SK-N-SH treated with all-trans-retinoic acid at 6 μM for 48 hours (cell line): ENCODE measurements at regions not wholly inside any gene's neighbourhood (a gene's known extent, or its start where the extent isn't known, plus 50 kb on each side); places are given as distances from the start of the nearest gene placed in this dataset.

ENCODE experiments used
- ATAC-seq: fragments of 200-7000 bp; cut with Tn5 transposase; 3 replicates; pipeline ENCODE4 v1.9.1; 2020; ENCODE audit warnings: mild to moderate bottlenecking, moderate library complexity
- ARNTL ChIP-seq: fragments of 450-650 bp; formaldehyde crosslinking; IDR thresholded peaks from 2 replicates; pipeline ENCODE4 v1.5.0; 2020; ENCODE audit warnings: low read depth, mild to moderate bottlenecking, moderate library complexity, borderline replicate concordance
- BACH2 ChIP-seq: fragments of 250-450 bp; sonication (Bioruptor Pico); IDR thresholded peaks from 2 replicates; pipeline ENCODE4 v1.9.0; 2021; ENCODE audit warnings: mild to moderate bottlenecking, borderline replicate concordance
- CSDC2 ChIP-seq: fragments of 250-450 bp; sonication (Bioruptor Pico); IDR thresholded peaks from 2 replicates; pipeline ENCODE4 v1.5.0; 2020; ENCODE audit warnings: mild to moderate bottlenecking, moderate library complexity
- ESRRG ChIP-seq: fragments of 250-450 bp; sonication (Bioruptor Pico); IDR thresholded peaks from 2 replicates; pipeline ENCODE4 v1.6.1; 2021; ENCODE audit warnings: mild to moderate bottlenecking
- ISL1 ChIP-seq: fragments of 250-450 bp; sonication (Bioruptor Pico); IDR thresholded peaks from 2 replicates; pipeline ENCODE4 v2.1.2; 2022; ENCODE audit warnings: mild to moderate bottlenecking, moderate library complexity
- OSR1 ChIP-seq: fragments of 250-450 bp; sonication (Bioruptor Pico); IDR thresholded peaks from 2 replicates; pipeline ENCODE4 v1.8.0; 2022; ENCODE audit warnings: moderate library complexity, mild to moderate bottlenecking, inconsistent platforms
- PPARA ChIP-seq: fragments of 250-450 bp; sonication (Bioruptor Pico); IDR thresholded peaks from 2 replicates; pipeline ENCODE4 v1.5.0; 2020; ENCODE audit warnings: mild to moderate bottlenecking, borderline replicate concordance
- RARB ChIP-seq: fragments of 250-450 bp; sonication (Bioruptor Pico); IDR thresholded peaks from 2 replicates; pipeline ENCODE4 v1.8.0; 2021; ENCODE audit warnings: mild to moderate bottlenecking, moderate library complexity
- SNAI2 ChIP-seq: fragments of 250-450 bp; sonication (Bioruptor Pico); IDR thresholded peaks from 2 replicates; pipeline ENCODE4 v1.5.0; 2020; ENCODE audit warnings: mild to moderate bottlenecking, moderate library complexity
- TCF4 ChIP-seq: fragments of 250-450 bp; sonication (Bioruptor Pico); IDR thresholded peaks from 2 replicates; pipeline ENCODE4 v1.8.0; 2021; ENCODE audit warnings: mild to moderate bottlenecking, moderate library complexity, borderline replicate concordance
- TOX ChIP-seq: fragments of 250-450 bp; sonication (Bioruptor Pico); IDR thresholded peaks from 2 replicates; pipeline ENCODE4 v1.8.0; 2021; ENCODE audit warnings: mild to moderate bottlenecking, moderate library complexity, borderline replicate concordance
- ZFP30 ChIP-seq: fragments of 450-650 bp; formaldehyde crosslinking; IDR thresholded peaks from 2 replicates; pipeline ENCODE4 v1.5.0; 2022; ENCODE audit warnings: mild to moderate bottlenecking, moderate library complexity
- ZNF70 ChIP-seq: fragments of 450-650 bp; formaldehyde crosslinking; IDR thresholded peaks from 2 replicates; pipeline ENCODE4 v1.5.0; 2020; ENCODE audit warnings: mild to moderate bottlenecking, moderate library complexity
- TF ChIP-seq, protein P1 (sequence below): fragments of 250-450 bp; sonication (Bioruptor Pico); IDR thresholded peaks from 2 replicates; pipeline ENCODE4 v1.8.0; 2021; ENCODE audit warnings: low read depth, mild to moderate bottlenecking, moderate library complexity, borderline replicate concordance
- TF ChIP-seq, protein P2 (sequence below): fragments of 250-450 bp; sonication (Bioruptor Pico); IDR thresholded peaks from 2 replicates; pipeline ENCODE4 v1.8.0; 2020; ENCODE audit warnings: mild to moderate bottlenecking, moderate library complexity, borderline replicate concordance
- TF ChIP-seq, protein P3 (sequence below): fragments of 250-450 bp; sonication (Bioruptor Pico); IDR thresholded peaks from 2 replicates; pipeline ENCODE4 v1.5.0; 2020; ENCODE audit warnings: mild to moderate bottlenecking, moderate library complexity

DNA sequence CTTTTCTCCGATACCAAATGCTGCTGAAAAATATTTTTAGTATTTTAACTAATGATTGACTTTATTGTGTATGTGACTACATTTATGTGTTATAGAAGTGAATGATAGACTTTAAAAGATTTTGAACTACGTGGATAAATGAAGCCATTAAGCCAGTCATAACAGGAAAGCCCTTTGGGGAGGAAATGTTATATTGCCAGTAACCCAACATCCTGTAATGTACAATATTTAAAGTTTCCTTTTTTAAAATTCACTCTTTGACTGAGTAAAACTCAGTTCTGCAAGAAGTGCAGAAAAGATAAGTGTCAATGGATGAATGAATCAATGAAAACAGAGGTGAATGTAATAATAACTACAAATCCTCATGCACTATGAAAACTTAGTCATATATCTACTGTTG lies 102.6 kb upstream of the TLE4 start:
- TF ChIP-seq OSR1, result no peak
- no peak for TF ChIP-seq TOX (CRISPR knock-in tag)
- TF ChIP-seq, protein P1, sequence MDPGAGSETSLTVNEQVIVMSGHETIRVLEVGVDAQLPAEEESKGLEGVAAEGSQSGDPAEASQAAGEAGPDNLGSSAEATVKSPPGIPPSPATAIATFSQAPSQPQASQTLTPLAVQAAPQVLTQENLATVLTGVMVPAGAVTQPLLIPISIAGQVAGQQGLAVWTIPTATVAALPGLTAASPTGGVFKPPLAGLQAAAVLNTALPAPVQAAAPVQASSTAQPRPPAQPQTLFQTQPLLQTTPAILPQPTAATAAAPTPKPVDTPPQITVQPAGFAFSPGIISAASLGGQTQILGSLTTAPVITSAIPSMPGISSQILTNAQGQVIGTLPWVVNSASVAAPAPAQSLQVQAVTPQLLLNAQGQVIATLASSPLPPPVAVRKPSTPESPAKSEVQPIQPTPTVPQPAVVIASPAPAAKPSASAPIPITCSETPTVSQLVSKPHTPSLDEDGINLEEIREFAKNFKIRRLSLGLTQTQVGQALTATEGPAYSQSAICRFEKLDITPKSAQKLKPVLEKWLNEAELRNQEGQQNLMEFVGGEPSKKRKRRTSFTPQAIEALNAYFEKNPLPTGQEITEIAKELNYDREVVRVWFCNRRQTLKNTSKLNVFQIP (CRISPR knock-in tag), result no peak
- no peak for TF ChIP-seq TCF4
- no peak for ATAC-seq

DNA sequence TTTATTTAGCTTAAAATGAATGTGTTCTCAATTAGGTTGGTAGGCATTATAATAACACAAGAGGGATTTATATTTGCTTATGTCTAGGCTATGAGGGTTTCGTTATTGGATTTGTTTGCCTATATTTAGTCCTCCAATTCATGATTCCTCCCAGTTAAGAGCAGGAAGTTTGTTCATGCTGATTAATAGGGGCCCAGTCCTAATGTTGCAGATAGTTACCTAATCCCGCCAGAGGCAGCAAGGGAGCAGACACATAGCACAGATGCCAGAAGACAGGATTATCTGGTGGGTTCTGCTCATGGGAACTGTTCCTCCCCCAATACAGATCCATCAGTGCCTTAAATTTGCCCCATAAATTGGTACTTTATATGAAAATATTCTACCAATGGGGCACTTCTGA lies 100.8 kb upstream of the TLE4 start:
- no peak for TF ChIP-seq RARB
- ATAC-seq, result no peak

DNA sequence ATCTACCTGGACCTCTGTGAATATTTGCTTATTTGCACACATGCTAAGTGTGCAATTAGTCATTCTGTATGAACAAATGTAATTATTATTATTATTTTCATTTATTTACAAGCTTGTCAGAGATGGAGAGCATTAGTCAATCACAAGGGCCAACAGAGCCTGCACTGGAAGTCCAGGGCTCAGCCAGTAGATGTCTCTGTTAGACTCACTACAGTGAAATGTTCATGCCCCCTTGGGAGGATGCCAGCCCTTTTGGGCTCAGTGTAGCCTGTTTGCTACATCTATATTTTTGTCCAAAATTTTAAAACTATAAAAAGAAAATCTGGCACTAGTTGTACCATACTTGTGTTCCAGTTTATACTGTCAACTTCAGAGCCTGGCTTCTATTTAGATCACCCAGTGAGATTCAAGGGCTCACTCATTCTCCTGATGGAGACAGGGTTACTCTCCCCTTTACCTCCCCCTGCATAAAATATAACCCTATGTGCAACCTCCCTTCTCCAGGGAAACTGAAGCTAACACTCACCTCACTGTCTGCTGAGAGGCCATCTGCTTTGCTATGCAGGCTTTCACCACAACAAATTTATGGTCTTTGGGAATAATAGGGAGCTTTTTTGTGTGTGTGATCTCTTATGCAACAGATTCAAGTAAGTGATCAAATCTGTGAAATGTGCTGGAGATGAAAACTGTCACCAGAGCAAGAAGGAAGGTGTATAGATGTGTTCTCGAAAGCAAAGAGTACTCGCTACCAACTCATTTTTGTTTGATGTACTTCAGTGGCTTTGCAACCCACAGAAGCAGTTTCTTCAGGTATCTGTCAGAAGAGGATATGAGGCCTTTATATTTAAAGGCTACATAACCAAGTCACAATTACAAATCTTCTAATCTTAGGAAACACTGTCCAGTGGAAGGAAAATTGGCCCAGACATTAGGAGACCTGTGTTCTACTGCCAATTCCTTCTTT lies 99.9 kb upstream of the TLE4 start:
- TF ChIP-seq ISL1 (CRISPR knock-in tag) (no peak), CSDC2 (CRISPR knock-in tag) (no peak), SNAI2 (no peak), RARB (no peak), TCF4 (no peak), PPARA (no peak), TOX (CRISPR knock-in tag) (no peak), ARNTL (no peak), ZNF70 (no peak), ESRRG (CRISPR knock-in tag) (no peak)
- TF ChIP-seq, protein P2, sequence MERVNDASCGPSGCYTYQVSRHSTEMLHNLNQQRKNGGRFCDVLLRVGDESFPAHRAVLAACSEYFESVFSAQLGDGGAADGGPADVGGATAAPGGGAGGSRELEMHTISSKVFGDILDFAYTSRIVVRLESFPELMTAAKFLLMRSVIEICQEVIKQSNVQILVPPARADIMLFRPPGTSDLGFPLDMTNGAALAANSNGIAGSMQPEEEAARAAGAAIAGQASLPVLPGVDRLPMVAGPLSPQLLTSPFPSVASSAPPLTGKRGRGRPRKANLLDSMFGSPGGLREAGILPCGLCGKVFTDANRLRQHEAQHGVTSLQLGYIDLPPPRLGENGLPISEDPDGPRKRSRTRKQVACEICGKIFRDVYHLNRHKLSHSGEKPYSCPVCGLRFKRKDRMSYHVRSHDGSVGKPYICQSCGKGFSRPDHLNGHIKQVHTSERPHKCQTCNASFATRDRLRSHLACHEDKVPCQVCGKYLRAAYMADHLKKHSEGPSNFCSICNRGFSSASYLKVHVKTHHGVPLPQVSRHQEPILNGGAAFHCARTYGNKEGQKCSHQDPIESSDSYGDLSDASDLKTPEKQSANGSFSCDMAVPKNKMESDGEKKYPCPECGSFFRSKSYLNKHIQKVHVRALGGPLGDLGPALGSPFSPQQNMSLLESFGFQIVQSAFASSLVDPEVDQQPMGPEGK (CRISPR knock-in tag), result no peak
- TF ChIP-seq, protein P1 (CRISPR knock-in tag), result no peak
- TF ChIP-seq, protein P3, sequence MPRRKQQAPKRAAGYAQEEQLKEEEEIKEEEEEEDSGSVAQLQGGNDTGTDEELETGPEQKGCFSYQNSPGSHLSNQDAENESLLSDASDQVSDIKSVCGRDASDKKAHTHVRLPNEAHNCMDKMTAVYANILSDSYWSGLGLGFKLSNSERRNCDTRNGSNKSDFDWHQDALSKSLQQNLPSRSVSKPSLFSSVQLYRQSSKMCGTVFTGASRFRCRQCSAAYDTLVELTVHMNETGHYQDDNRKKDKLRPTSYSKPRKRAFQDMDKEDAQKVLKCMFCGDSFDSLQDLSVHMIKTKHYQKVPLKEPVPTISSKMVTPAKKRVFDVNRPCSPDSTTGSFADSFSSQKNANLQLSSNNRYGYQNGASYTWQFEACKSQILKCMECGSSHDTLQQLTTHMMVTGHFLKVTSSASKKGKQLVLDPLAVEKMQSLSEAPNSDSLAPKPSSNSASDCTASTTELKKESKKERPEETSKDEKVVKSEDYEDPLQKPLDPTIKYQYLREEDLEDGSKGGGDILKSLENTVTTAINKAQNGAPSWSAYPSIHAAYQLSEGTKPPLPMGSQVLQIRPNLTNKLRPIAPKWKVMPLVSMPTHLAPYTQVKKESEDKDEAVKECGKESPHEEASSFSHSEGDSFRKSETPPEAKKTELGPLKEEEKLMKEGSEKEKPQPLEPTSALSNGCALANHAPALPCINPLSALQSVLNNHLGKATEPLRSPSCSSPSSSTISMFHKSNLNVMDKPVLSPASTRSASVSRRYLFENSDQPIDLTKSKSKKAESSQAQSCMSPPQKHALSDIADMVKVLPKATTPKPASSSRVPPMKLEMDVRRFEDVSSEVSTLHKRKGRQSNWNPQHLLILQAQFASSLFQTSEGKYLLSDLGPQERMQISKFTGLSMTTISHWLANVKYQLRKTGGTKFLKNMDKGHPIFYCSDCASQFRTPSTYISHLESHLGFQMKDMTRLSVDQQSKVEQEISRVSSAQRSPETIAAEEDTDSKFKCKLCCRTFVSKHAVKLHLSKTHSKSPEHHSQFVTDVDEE (CRISPR knock-in tag), result no peak
- TF ChIP-seq, all 23 proteins: peak for 0

DNA sequence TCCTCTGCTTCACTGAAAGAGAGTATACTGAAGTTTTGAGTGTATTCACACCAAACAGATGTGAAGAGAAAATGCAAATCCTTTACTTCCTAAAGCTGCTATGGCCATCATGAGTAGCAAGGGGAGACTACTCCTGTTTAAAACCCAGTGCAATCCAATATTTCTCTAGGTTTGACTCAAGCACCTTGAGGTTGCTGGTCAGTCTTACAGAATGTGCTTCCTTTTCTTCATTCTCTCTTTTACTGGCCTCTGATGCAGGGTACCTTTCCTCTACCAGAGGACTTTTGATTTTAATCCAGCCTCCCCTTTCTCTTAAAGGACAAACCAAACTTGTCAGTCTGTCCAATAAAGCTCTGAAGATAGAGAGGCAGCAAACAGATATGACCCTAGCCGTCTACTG lies 98.1 kb upstream of the TLE4 start:
- TF ChIP-seq ZNF70 (no peak), RARB (no peak), ARNTL (no peak), BACH2 (CRISPR knock-in tag) (no peak), ESRRG (CRISPR knock-in tag) (no peak), ZFP30 (no peak)
- TF ChIP-seq, protein P1 (CRISPR knock-in tag), result no peak
- ATAC-seq, result no peak

More for the DNA sequence above, 99.9 kb upstream of the TLE4 start:
- ATAC-seq, result peak; percentile 94
